ENCODE measurements at regions not wholly inside any gene's neighbourhood (a gene's known extent, or its start where the extent isn't known, plus 50 kb on each side); places are given as distances from the start of the nearest gene placed in this dataset.

GRCh38 chr21:14677013-14677412 is 130.9 kb upstream of the SAMSN1 start:
- TF ChIP-seq CTCF (IDR thresholded peaks at IDR 0.05 in 4 of 5, conservative IDR thresholded peaks at IDR 0.05 in 1 of 5) (no peak), POLR2A (IDR thresholded peaks at IDR 0.05) (no peak)
